ENCODE measurements at regions not wholly inside any gene's neighbourhood (a gene's known extent, or its start where the extent isn't known, plus 50 kb on each side); places are given as distances from the start of the nearest gene placed in this dataset.

DNA sequence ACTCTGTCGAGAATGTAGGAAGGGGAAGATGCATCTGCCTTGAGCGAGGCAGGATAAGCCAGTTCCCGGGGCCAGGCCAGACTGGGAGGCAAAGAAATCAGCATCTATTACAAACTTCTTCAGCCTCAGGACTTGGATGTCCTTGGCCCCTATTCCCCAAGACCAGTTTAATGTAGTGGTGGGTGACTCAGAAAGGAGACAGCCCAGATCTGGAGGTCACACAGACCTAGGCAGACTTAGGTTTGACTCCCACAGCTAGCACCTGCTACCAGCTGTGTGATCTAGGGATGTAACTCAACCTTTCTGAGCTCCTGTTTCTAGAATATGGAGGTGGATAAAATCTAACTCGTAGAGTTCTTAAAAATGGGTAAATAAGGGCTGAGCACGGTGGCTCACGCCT is 409.5 kb upstream of the PROK2 start:
- H2AFZ ChIP-seq (replicated peaks; ENCODE audit: low read length, poor library complexity), result no peak overlapping the region
- no peak overlapping the region for H2AK9ac ChIP-seq (replicated peaks; ENCODE audit: low read depth, low read length, poor library complexity)
- H3K4me2 ChIP-seq (ENCODE audit: low read depth, low read length), result no peak overlapping the region
- H3K4ac ChIP-seq (ENCODE audit: low read depth, low read length), result no peak overlapping the region
- dilution Hi-C loops (cut with HindIII; ENCODE audit: low sequenced_read_pairs, unreplicated experiment), result no loop called here
- no peaks in the 10 kb centered on the region for H3K9me1 ChIP-seq (ENCODE audit: insufficient read depth, low read length)
- H2BK5ac ChIP-seq (ENCODE audit: low read depth, low read length, poor library complexity, severe bottlenecking), result no peak overlapping the region
- H2BK20ac ChIP-seq (ENCODE audit: low read depth, low read length), result no peak overlapping the region
- POLR2A ChIA-PET (ENCODE audit: unreplicated experiment), result no interaction called here
- no TSS peak for BruUV-seq (replicated peaks)
- H3K9ac ChIP-seq (ENCODE audit: low read depth, low read length), result no peak overlapping the region
- TF ChIP-seq SMC3 (IDR thresholded peaks at IDR 0.05; ENCODE audit: low read depth, low read length), result no peak
- no peak for TF ChIP-seq CEBPB (IDR thresholded peaks at IDR 0.05; ENCODE audit: low read depth, low read length)
- TF ChIP-seq, protein P1, sequence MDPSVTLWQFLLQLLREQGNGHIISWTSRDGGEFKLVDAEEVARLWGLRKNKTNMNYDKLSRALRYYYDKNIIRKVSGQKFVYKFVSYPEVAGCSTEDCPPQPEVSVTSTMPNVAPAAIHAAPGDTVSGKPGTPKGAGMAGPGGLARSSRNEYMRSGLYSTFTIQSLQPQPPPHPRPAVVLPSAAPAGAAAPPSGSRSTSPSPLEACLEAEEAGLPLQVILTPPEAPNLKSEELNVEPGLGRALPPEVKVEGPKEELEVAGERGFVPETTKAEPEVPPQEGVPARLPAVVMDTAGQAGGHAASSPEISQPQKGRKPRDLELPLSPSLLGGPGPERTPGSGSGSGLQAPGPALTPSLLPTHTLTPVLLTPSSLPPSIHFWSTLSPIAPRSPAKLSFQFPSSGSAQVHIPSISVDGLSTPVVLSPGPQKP (IDR thresholded peaks at IDR 0.05; ENCODE audit: borderline replicate concordance, low read depth, low read length), result no peak
- TF ChIP-seq FOS (IDR thresholded peaks at IDR 0.05; ENCODE audit: low read depth, low read length), result no peak
- no peak for TF ChIP-seq MXI1 (IDR thresholded peaks at IDR 0.05; ENCODE audit: borderline replicate concordance, low read depth, low read length)
- TF ChIP-seq CHD1 (IDR thresholded peaks at IDR 0.05; ENCODE audit: low read depth, low read length), result no peak
- TF ChIP-seq POLR2A (IDR thresholded peaks at IDR 0.05; ENCODE audit: low read depth, low read length), result no peak
- no peak for TF ChIP-seq RFX5 (IDR thresholded peaks at IDR 0.05; ENCODE audit: low read depth, low read length)
- no peak for TF ChIP-seq RAD21 (IDR thresholded peaks at IDR 0.05; ENCODE audit: low read length)
- no peak for TF ChIP-seq BHLHE40 (IDR thresholded peaks at IDR 0.05; ENCODE audit: low read depth, low read length)
- TF ChIP-seq, protein P2, sequence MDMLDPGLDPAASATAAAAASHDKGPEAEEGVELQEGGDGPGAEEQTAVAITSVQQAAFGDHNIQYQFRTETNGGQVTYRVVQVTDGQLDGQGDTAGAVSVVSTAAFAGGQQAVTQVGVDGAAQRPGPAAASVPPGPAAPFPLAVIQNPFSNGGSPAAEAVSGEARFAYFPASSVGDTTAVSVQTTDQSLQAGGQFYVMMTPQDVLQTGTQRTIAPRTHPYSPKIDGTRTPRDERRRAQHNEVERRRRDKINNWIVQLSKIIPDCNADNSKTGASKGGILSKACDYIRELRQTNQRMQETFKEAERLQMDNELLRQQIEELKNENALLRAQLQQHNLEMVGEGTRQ (IDR thresholded peaks at IDR 0.05; ENCODE audit: low read depth, low read length), result no peak
- TF ChIP-seq, protein P3, sequence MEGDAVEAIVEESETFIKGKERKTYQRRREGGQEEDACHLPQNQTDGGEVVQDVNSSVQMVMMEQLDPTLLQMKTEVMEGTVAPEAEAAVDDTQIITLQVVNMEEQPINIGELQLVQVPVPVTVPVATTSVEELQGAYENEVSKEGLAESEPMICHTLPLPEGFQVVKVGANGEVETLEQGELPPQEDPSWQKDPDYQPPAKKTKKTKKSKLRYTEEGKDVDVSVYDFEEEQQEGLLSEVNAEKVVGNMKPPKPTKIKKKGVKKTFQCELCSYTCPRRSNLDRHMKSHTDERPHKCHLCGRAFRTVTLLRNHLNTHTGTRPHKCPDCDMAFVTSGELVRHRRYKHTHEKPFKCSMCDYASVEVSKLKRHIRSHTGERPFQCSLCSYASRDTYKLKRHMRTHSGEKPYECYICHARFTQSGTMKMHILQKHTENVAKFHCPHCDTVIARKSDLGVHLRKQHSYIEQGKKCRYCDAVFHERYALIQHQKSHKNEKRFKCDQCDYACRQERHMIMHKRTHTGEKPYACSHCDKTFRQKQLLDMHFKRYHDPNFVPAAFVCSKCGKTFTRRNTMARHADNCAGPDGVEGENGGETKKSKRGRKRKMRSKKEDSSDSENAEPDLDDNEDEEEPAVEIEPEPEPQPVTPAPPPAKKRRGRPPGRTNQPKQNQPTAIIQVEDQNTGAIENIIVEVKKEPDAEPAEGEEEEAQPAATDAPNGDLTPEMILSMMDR (conservative IDR thresholded peaks at IDR 0.05; ENCODE audit: low read depth, low read length), result no peak
- no peak for TF ChIP-seq NFE2L2 (IDR thresholded peaks at IDR 0.05; ENCODE audit: low read depth, low read length)
- no peak for TF ChIP-seq MAZ (IDR thresholded peaks at IDR 0.05; ENCODE audit: borderline replicate concordance, low read depth, low read length)
- TF ChIP-seq RCOR1 (IDR thresholded peaks at IDR 0.05; ENCODE audit: insufficient replicate concordance, low read length), result no peak
- TF ChIP-seq MAFK (IDR thresholded peaks at IDR 0.05; ENCODE audit: low read depth, low read length), result no peak
- H3K36me3 ChIP-seq (ENCODE audit: control insufficient read depth, insufficient read depth, low read length), result no peaks in the 10 kb centered on the region
- no peak overlapping the region for H3K18ac ChIP-seq (ENCODE audit: low read depth, low read length)
- no peak overlapping the region for H3K4me3 ChIP-seq (ENCODE audit: insufficient read depth, low read depth, low read length)
- no peak overlapping the region for H4K91ac ChIP-seq (ENCODE audit: insufficient read depth, low read depth, low read length)
- H3K27ac ChIP-seq (ENCODE audit: insufficient read depth, low read length), result no peak overlapping the region
- ATAC-seq (ENCODE audit: low read depth) (no peak), DNase-seq (no peak)
- CTCF ChIA-PET, result no interaction called here
- WGBS, 2 experiments (ENCODE audit: extremely low coverage in 2 of 2, insufficient read length in 1 of 2), result no CpG with 5 or more reads among the region's 6 CpGs
- H4K20me1 ChIP-seq (ENCODE audit: insufficient read depth, low read length), result no peaks in the 10 kb centered on the region
- H4K5ac ChIP-seq (ENCODE audit: low read depth, low read length), result no peak overlapping the region
- no peak overlapping the region for H3K23ac ChIP-seq (ENCODE audit: low read depth, low read length)
- H4K8ac ChIP-seq (ENCODE audit: low read depth in 2 of 2, low read length in 2 of 2), result no peak overlapping the region
- intact Hi-C loops (cut with micrococcal nuclease), result no loop called here
- no peak overlapping the region for H3K14ac ChIP-seq (replicated peaks; ENCODE audit: low read depth, low read length)
- H3K56ac ChIP-seq (ENCODE audit: extremely low read depth, insufficient read depth, low read length), result no peak overlapping the region
- H3K27me3 ChIP-seq (ENCODE audit: control insufficient read depth, insufficient read depth, low read length), result peaks cover 10% of the 10 kb centered on the region; the same call in 1 of the 2 replicates
- H2BK120ac ChIP-seq (ENCODE audit: low read depth, low read length), result no peak overlapping the region
- in situ Hi-C loops (cut with MboI; ENCODE audit: low sequenced_read_pairs), result no loop called here
- no peaks in the 10 kb centered on the region for H3K79me1 ChIP-seq (ENCODE audit: low read depth in 1 of 2, low read length in 2 of 2)
- no peak overlapping the region for H2BK15ac ChIP-seq (ENCODE audit: low read depth, low read length)
- no peak overlapping the region for H2AK5ac ChIP-seq (ENCODE audit: low read depth, low read length)
- H3K4me1 ChIP-seq (ENCODE audit: control insufficient read depth, insufficient read depth, low read length), result no peaks in the 10 kb centered on the region
- H3K9me3 ChIP-seq (ENCODE audit: control insufficient read depth, insufficient read depth, low read length), result no peaks in the 10 kb centered on the region; the same call in 1 of the 2 replicates

Data from IMR-90 (cell line).